Aorta (tissue), 5 donors: ENCODE measurements at regions not wholly inside any gene's neighbourhood (a gene's known extent, or its start where the extent isn't known, plus 50 kb on each side); places are given as distances from the start of the nearest gene placed in this dataset.

Experiments
- ATAC-seq: fragments of 200-7000 bp; cut with Tn5 transposase; one replicate; pipeline ENCODE4 v1.9.1; 2022; ENCODE audit warnings: moderate library complexity; ENCODE audit not compliant: low FRiP score
- DNase-seq, 2 donors: peaks; one replicate each; pipeline ENCODE4 v3.0.0-alpha.2; 2020
- H3K27ac ChIP-seq, 2 donors: one replicate each; pipeline ENCODE4 v1.5.1; 2013; ENCODE audit warnings: low read length in 2 of 2, mild to moderate bottlenecking in 2 of 2, moderate library complexity in 2 of 2, control low read depth in 1 of 2, inconsistent platforms in 1 of 2, low read depth in 1 of 2
- H3K27me3 ChIP-seq, 2 donors: one replicate each; pipeline ENCODE4 v1.6.1; 2013; ENCODE audit warnings: control low read depth in 1 of 2, low read length in 1 of 2, mild to moderate bottlenecking in 1 of 2, moderate library complexity in 1 of 2; ENCODE audit not compliant: insufficient read depth in 2 of 2, control insufficient read depth in 1 of 2
- H3K36me3 ChIP-seq, 2 donors: one replicate each; pipeline ENCODE4 v1.6.1; 2013; ENCODE audit warnings: control low read depth in 1 of 2, low read length in 1 of 2, mild to moderate bottlenecking in 1 of 2; ENCODE audit not compliant: insufficient read depth in 2 of 2, control insufficient read depth in 1 of 2
- H3K4me1 ChIP-seq, 2 donors: one replicate each; pipeline ENCODE4 v1.6.1; 2013; ENCODE audit warnings: low read length in 2 of 2, control low read depth in 1 of 2, mild to moderate bottlenecking in 1 of 2, moderate library complexity in 1 of 2; ENCODE audit not compliant: insufficient read depth in 2 of 2, control insufficient read depth in 1 of 2
- H3K4me3 ChIP-seq, 2 donors: one replicate each; pipeline ENCODE4 v1.5.1; 2013; ENCODE audit warnings: low read length in 2 of 2, control low read depth in 1 of 2, mild to moderate bottlenecking in 1 of 2
- H3K9me3 ChIP-seq: one replicate; pipeline ENCODE4 v1.6.1; 2013; ENCODE audit warnings: mild to moderate bottlenecking, low read length; ENCODE audit not compliant: control insufficient read depth
- WGBS, 2 donors: extraction: QIAGEN DNeasy Blood & Tissue Kit; methylation state at CpG; one replicate each; pipeline ENCODE4 v1.1.7; 2013; 5-methylcytosine and 5-hydroxymethylcytosine counted together
- intact Hi-C, 2 donors: fragments of 100-400 bp; cut with DNase I; formaldehyde crosslinking; loops; one replicate each; pipeline versions ENCODE4 v1.14.2 to v1.15.0; 2022
- donor health status: healthy with polysubstance abuse.
- donor health status: Bipolar disorder and iron deficiency.
- donor health status: DM: no; HTN: no; CAD: no.
- donor health status: DM: no; HTN: no; CAD: no.
- donor health status: DM: yes; HTN: yes; CAD: no.

GRCh38 chr3:72595927-72596610, 252.2 kb downstream of the SHQ1 start:
- Histone ChIP-seq H3K4me3 (no peak overlapping the region), H3K4me1 (peaks cover 0 to 3% of the 10 kb centered on the region in 2 donors), H3K27ac (no peak overlapping the region), H3K36me3 (no peaks in the 10 kb centered on the region), H3K9me3 (no peaks in the 10 kb centered on the region), H3K27me3 (no peaks in the 10 kb centered on the region)
- intact Hi-C loops: no loop called here
- ATAC-seq (no peak), DNase-seq (no peak)
- 93 to 96% methylated on average over 7 of the region's 7 CpGs for WGBS, 2 donors

- Histone ChIP-seq H3K36me3 (no peaks in the 10 kb centered on the region), H3K9me3 (no peaks in the 10 kb centered on the region), H3K27ac (no peak overlapping the region), H3K4me1 (peaks cover 0 to 3% of the 10 kb centered on the region in 2 donors), H3K4me3 (no peak overlapping the region), H3K27me3 (no peaks in the 10 kb centered on the region)
- intact Hi-C loops: no loop called here
- no peak for ATAC-seq
- no peak for DNase-seq
- WGBS, 2 donors: 89 to 90% methylated on average over 4 of the region's 4 CpGs
These were observed 252.9 kb downstream of the SHQ1 start for GRCh38 chr3:72595376-72595775.

- ATAC-seq: no peak
- no peak for DNase-seq
- H3K4me1 ChIP-seq: peaks cover 0 to 3% of the 10 kb centered on the region in 2 donors
- intact Hi-C loops: no loop called here
- H3K27me3 ChIP-seq: no peaks in the 10 kb centered on the region
- no peak overlapping the region for H3K4me3 ChIP-seq
- no peak overlapping the region for H3K27ac ChIP-seq
- no peaks in the 10 kb centered on the region for H3K36me3 ChIP-seq
- no peaks in the 10 kb centered on the region for H3K9me3 ChIP-seq
- 95 to 98% methylated on average over 3 of the region's 3 CpGs for WGBS, 2 donors
These were observed 253.5 kb downstream of the SHQ1 start for GRCh38 chr3:72594615-72595215.

GRCh38 chr3:72593881-72594397, 254.3 kb downstream of the SHQ1 start:
- DNase-seq (no peak), ATAC-seq (no peak)
- H3K36me3 ChIP-seq: no peaks in the 10 kb centered on the region
- no peak overlapping the region for H3K4me3 ChIP-seq
- no peak overlapping the region for H3K27ac ChIP-seq
- WGBS, 2 donors: 88 to 95% methylated on average over 5 of the region's 5 CpGs
- peaks cover 0 to 3% of the 10 kb centered on the region in 2 donors for H3K4me1 ChIP-seq
- no peaks in the 10 kb centered on the region for H3K9me3 ChIP-seq
- no peaks in the 10 kb centered on the region for H3K27me3 ChIP-seq
- intact Hi-C loops: no loop called here

- H3K27me3 ChIP-seq: no peaks in the 10 kb centered on the region
- H3K9me3 ChIP-seq: no peaks in the 10 kb centered on the region
- H3K4me1 ChIP-seq: peaks cover 0 to 3% of the 10 kb centered on the region in 2 donors
- 28 to 33% methylated on average over 14 of the region's 14 CpGs for WGBS, 2 donors
- no peak overlapping the region for H3K27ac ChIP-seq
- intact Hi-C loops: no loop called here
- no peaks in the 10 kb centered on the region for H3K36me3 ChIP-seq
- ATAC-seq (peak; percentile 69), DNase-seq (peak; percentile 83 to 88)
- no peak overlapping the region for H3K4me3 ChIP-seq
These were observed 256.5 kb downstream of the SHQ1 start for GRCh38 chr3:72591522-72592421.

GRCh38 chr3:72590732-72591221, 257.5 kb downstream of the SHQ1 start:
- H3K4me3 ChIP-seq: no peak overlapping the region
- peaks cover 0 to 3% of the 10 kb centered on the region in 2 donors for H3K4me1 ChIP-seq
- H3K36me3 ChIP-seq: no peaks in the 10 kb centered on the region
- H3K27ac ChIP-seq: no peak overlapping the region
- no peaks in the 10 kb centered on the region for H3K27me3 ChIP-seq
- DNase-seq (no peak), ATAC-seq (no peak)
- WGBS, 2 donors: 92 to 93% methylated on average over 12 of the region's 12 CpGs
- intact Hi-C loops: no loop called here
- H3K9me3 ChIP-seq: no peaks in the 10 kb centered on the region

GRCh38 chr3:72587282-72587681, 261.0 kb downstream of the SHQ1 start:
- H3K27ac ChIP-seq: no peak overlapping the region

GRCh38 chr3:72586694-72587093, 261.6 kb downstream of the SHQ1 start:
- no peak for ATAC-seq
- no peak for DNase-seq
- H3K4me3 ChIP-seq: no peak overlapping the region
- intact Hi-C loops: no loop called here
- H3K27ac ChIP-seq: no peak overlapping the region
- H3K27me3 ChIP-seq: no peaks in the 10 kb centered on the region
- H3K9me3 ChIP-seq: no peaks in the 10 kb centered on the region
- H3K4me1 ChIP-seq: no peaks in the 10 kb centered on the region
- 95 to 96% methylated on average over 7 of the region's 7 CpGs for WGBS, 2 donors
- H3K36me3 ChIP-seq: no peaks in the 10 kb centered on the region

More at GRCh38 chr3:72587282-72587681, 261.0 kb downstream of the SHQ1 start:
- intact Hi-C loops: no loop called here
- no peaks in the 10 kb centered on the region for H3K9me3 ChIP-seq
- DNase-seq (no peak), ATAC-seq (no peak)
- H3K4me1 ChIP-seq: peaks cover 0 to 3% of the 10 kb centered on the region in 2 donors
- 98 to 100% methylated on average over 3 of the region's 3 CpGs for WGBS, 2 donors
- no peaks in the 10 kb centered on the region for H3K27me3 ChIP-seq
- H3K36me3 ChIP-seq: no peaks in the 10 kb centered on the region
- H3K4me3 ChIP-seq: no peak overlapping the region
